8988T (cell line): ENCODE measurements at regions not wholly inside any gene's neighbourhood (a gene's known extent, or its start where the extent isn't known, plus 50 kb on each side); places are given as distances from the start of the nearest gene placed in this dataset.
"Not testable (repeated sequence)": the region's sequence is repeated elsewhere in the genome, so short reads cannot be mapped to it uniquely, and the experiment has no call there.

ENCODE experiments used
- DNase-seq: peaks from one replicate; pipeline ENCODE4 v3.0.0; 2011

DNA sequence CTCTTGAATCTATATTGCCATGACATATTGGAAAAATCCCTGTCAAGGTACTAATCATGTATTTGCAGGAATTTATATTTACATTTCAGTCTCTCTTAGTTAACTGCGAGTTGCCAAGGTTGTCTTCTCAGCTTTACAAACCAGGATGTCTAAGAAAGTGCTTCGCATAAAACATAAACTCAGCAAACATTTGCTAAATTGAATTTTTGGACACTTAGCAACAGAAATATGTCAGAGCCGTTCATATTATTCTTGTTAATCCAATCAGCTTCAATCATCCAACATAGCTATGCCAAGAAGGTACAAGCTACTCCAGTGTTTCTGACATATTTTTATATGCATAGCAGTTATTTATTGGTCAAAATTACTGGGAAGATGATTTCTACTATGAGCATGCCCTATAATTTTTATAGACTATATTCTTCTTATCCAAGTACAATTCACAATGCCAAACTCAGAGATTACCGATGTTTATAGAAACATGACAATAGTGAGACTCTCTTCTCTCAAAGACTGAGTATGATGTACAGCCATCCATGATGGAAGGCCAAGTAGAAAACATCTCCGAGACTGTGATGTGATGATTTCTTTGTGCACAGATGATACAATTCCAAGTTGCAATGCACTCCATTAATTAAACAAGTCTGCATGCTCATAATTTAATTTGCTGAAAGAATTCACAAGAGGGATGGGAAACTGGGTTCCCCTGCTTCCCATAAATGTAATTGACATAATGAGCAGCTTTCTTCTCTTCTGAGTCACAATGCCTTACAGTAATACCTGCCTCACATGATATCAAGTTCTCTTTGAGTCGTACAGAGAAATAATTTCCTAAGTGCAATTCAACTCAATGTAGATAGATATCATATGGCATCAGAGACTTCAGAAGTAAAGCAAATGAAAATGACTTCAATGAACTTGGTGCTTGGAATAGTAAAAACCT is 776.3 kb downstream of the EFNB2 start:
- DNase-seq = no peak

DNA sequence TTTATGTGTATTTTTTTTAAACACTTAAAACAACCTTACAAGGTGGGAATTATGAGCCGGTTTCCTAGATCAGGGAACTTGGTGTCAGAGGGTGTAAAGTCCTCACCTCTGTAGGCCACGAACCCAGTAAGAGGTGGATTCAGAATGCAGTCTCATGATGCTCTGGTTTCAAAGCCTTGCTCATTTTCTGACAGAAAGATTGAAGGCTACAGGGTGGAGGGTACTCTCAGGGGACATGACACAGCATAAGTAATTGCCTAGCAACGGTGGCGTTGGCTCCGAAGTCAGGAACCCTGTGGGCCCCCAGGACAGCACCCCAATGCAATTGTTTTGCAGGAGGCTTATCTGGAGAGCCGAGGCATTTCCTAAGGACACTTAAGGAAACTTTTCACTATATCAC is 794.7 kb downstream of the EFNB2 start:
- DNase-seq = no peak

DNA sequence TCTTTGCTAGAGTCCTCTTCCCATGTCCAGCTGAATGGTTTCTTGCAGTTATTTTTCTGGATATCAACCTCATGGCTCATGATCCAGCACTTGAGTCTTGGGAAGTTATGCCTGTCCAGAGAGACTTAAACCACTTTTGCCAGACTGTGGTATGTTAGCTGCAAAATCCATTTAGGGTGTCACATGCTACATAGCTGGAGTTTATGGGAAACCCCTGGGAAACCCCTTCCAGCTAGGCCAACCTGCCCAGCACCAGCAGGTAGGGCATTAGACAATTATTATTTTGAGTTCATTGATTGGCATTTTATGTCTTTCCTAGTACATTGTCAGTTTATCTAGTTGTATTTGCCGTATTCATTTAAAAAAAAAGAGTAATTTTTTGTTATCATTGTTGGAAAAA is 797.8 kb downstream of the EFNB2 start:
- no peak for DNase-seq

DNA sequence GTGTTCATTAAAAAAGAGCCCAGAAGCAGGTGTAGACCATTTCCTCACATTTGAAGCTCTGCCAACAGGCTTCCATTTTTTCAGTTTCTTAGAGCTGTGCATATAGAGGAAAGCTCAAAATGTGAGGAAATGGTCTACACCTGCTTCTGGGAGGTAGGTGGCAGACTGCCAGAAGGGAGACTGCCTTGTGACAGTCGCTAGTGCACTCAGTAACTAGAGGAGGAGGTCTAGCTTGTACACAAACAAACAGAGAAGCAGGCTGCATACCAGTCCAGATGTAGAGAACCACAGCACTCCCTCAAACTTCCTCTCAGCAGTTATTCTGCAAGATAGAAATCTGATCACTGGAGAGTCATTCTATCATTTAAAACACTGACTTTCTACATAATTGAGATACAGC is 800.2 kb downstream of the EFNB2 start:
- DNase-seq = no peak

DNA sequence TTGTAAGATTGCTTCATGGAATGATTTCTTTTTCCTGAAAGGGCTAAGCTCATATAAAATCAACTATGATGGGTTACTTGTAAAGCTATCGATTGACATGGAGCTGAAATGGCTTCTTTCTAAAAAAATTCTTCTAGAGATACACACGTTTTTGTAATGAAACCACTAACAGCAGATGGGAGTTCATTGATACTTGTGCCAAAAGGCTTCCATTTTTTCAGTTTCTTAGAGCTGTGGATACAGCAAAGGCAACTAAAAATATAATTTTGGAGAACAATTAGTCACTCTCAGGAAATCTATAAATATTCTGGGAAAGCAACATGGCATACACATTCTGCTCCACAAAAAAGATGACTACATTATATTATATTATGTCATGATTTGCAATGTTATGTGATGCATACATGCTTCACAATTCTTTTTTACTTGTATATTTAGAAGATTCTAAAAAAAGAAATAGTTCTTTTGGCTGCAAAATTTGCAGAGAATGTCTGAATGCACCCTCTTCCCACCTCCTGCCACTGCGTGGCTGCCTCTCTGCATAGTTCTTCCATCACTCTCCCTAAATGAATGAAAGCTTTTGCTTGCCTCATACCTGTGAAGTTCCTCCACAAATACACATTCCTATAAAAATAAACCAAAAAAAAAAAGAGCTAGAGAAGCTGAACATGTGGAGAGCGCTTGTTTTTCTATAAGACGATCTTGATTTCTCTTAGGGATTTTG is 802.5 kb downstream of the EFNB2 start:
- no peak for DNase-seq

DNA sequence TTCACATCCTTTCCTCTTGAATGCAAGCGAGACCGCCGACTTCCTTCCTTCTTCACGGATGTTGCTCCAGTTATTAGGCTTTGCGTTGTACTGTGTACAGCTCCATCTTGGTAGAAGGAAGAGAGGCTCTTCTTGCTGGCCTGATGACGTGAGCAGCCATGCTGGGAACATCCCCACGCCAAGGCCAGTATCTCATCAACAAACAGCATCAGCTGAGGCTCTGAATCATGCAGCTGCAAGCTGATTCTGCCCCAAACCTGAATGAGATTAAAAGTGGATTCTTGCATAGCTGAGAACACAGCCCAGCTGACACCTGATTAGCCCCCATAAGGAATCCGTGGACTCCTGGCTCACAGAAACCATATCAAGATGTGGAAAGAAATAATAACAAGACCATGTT is 809.6 kb downstream of the EFNB2 start:
- no peak for DNase-seq

DNA sequence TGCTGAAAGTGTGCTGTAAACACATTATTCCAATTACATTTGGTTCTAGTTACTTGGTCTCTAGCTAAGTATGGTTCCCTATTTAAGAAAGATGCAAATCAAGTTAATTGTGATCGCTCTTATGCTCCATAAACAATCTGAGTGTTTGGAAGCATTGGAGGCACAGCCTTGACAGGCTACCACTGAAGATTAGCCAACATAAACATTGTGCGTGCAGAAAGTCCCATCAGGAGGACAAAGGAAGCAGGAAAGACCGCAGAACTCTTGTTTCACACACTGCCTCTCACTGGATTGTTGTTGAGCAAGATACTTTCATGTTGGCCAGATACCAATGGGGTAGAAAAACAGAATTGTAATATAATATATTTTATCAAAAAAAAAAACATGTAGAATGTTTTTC is 814.4 kb downstream of the EFNB2 start:
- no peak for DNase-seq

DNA sequence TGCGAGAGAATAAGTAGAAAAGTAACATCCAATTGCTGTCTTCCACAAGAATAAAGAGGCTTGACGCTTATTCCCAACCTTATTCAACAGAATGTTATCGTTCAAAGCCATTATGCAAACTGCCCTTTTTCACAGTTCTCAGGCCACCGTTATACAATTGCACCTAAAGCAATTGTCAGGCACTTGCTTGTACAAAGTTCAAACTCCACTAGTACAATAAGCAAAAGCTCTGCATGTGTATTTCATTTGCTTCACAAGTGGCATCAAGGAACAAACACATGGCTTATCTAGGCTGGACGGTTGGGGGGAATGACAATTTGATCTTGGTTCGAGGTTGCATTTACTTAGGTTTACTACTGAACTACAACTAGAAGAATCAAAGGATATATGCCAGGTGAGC is 815.6 kb downstream of the EFNB2 start:
- DNase-seq = no peak

DNA sequence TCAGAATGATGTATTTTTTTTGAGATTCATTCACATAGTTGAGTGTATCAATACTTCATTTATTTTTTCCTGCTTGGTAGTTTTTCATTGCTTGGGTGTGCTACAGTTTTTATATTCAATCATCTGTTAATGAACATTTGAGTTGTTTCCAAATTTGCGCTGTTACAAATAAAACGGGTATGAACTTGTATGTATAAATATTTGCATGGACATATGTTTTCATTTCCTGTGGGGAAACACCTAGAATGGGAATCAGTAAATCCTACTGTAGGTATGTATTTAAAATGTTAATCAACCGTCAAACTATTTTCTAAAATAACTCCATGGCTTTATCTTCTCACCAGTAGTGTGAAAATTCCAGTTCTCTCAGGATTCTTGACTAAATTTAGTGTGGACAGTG is 826.3 kb downstream of the EFNB2 start:
- no peak for DNase-seq

DNA sequence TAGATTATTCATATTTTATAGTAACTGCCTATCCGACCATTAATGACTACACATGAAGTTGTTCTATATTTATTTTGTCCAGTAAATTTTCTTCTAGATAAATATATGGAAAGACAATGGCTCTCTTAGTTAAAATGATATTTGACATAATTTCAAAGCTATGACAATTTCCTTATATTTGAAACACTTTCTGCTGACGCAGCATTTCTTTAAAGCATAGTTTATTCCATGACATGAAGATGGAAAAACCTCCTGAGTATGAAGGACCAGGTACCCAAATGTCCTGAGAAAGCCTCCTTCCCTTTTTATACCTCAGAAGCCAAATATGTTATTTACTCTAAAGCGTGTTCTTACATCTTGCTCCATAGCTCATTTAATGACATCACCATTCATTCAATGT is 831.6 kb downstream of the EFNB2 start:
- no peak for DNase-seq

DNA sequence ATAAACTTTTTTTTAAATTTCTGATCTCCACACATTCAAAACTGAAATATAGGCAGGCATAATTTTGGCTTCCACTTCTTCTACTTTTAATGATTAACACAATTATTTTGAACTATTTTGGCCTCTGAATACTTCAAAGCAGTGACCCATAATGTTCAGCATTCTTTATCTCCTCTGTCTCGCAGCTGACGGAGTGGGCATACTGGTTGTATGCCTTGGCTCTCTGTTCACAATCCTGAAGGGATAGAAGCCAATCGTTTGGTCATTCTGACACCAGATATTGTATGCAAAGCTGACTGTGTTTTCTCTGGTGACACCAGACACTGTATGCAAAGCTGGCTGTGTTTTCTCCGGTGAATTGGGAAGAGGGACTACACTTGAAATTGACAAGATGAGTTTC is 833.0 kb downstream of the EFNB2 start:
- no peak for DNase-seq

DNA sequence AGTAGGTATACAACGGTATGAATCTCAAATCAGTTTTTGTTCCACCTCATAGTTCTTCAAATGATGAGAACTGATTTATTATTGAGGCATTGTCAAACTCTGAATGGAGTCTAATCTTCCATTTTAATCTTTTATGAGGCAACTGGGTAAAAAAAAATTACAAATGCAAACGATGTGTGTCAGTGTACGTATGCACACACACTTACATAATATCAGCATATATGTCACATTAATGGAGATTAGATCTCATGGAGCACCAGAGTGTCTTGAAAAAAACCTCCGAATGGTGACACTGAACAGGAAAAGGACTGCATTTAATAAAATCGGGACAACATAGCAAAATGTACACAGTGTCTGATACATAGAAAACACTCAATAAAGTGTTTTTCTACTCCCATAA is 842.7 kb downstream of the EFNB2 start:
- no peak for DNase-seq

DNA sequence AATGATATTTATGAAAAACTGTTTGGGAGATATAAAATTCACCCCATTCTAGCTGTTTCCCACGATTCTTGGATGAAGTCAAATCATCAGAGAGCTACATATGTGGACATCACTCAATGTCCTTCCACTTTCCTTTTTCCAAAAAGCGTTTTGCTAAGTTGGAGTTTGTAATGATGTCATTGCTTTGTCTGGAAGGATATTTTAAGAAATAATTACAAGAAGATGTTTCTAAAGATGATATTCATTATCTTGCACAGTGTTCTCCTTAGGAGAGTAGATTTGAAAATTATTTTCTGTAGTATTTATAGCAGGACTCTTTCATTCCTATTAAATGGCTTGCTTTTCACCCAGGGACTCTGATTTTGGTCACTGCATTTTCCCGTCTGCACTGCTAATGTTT is 851.2 kb downstream of the EFNB2 start:
- no peak for DNase-seq

DNA sequence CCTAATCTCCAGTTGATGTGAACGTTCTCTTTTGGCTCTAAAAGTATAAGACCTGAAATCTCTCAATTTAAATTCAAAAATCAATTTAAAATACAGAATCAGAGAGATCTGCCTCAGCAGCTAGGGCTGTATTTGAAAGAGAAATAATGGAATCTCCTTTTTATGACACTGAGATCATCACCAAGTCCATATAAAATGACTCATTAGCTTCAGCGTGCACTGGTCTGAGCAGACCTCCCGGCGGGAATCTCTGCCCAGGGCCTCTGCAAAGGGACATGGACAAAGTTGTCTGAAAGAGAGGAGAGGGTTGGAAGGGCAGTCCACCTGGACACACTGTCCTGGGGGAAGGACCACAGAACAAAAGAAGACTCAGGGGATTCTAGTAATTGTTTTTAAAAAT is 855.6 kb downstream of the EFNB2 start:
- DNase-seq = no peak

DNA sequence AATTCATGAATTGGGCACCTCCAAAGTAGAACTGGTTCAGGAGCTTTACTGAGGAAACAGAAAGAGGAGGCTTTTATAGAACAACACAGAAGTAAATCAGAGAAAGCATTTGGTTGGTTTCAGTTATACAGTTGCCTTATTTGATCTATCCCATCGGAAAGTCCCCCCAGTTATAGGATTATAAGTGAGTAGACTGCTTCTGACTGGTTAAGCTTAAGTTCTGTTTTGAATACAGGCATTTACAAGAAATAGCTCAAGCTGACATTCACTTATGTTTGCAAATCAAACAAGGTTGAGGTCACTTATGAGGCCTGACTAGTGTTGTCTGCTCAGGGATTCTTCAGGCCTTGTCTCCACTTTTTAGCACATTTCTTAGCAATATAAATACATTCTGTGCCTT is 857.4 kb downstream of the EFNB2 start:
- DNase-seq = no peak

DNA sequence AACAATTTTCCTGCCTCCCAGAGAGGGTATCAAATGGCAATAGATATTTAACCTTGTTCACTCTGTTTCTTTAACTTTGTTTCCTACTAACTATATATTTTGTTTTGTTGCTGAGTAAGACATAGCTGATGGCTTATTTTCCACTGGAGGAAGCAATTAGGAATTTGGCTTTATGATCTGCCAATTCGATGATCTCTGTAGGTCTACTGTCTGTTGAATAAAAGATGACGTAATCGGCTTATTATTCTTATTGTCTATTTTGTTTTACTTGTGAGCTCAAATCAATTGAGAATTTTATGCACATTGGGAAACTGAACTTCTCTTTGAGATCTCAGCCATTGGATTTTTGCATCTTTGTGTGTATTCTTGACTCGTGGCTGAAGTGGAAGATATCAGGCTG is 862.6 kb downstream of the EFNB2 start:
- DNase-seq = no peak

DNA sequence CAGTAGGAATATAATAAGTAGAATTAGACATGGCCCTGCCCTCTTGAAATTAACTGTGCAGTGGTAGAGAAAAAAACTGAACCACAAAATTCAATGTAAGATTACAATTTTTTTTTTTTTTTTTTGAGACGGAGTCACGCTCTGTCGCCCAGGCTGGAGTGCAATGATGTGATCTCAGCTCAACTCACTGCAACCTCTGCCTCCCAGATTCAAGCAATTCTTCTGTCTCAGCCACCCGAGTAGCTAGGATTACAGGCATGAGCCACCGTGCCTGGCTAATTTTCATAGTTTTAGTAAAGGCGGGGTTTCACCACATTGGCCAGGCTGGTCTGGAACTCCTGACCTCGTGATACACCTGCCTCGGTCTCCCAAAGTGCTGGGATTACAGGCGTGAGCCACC is 864.3 kb downstream of the EFNB2 start:
- not testable (repeated sequence) for DNase-seq

DNA sequence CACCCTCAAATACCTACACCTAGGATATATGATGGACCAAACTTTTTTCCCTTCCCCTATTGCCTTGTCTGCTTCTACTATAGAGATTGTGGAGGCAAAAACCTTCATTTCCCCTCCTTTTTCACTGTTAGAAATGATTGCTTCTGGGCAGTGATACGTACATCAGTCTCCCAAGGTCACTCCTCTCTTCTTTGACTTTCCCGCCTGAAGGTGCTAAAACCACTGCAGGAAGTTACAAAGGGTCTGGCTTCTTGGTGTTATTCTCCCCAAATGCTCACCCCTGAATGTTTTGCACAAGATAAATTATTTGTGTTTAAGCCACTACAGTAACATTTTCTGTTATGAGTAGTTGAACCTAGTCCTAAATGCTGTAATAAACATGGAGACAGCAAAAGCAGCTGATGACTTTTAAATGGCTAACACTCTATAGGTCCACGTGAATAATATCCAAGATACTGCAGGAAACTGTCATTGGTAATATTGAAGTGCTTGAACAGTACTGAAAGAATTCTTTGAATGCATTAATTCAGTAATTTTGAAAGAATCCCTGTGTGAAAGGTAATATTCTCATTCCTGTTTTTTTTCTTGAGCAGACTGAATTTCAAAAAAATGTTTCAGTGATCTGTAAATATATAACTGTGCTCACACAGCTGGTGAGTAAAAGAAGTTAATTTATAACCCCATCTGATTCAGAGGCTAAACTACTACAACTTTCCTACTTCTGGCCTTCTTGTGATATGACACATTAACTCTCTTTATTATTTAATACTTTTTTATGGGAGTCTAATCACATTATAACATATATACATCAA is 865.1 kb downstream of the EFNB2 start:
- no peak for DNase-seq

DNA sequence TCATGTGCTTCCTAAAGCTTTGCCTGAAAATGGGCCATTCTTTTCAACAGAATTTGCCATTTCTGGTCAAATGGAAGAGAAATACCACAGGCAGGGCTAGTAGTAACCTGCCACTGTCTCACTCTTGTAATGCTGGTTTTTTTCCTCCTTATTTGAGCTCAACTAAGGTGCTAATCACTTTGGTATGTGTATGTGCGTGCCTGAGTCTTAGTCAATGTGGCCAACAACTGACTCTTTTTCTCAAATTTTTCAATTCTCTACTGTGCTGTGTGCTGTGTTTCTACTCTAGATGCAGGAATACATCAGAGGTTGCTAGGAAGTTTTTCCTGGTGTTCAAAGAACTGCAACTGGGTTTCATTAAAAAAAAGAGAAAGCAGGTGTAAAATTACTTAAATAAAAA is 870.2 kb downstream of the EFNB2 start:
- no peak for DNase-seq

DNA sequence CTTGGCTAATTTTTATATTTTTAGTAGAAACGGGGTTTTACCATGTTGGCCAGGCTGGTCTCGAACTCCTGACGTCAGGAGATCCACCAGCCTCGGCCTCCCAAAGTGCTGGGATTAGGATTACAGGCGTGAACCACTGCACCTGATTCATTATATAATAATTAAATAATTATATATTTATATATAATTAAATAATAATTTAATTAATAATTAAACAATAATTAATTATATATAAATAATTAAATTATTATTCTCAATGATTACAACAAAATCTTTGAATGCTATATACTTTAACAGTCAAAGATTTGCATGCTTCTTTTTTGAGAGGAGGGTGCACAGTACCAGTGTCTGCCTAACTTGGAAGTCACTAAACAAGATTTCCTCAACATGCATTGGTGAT is 872.3 kb downstream of the EFNB2 start:
- DNase-seq = no peak

DNA sequence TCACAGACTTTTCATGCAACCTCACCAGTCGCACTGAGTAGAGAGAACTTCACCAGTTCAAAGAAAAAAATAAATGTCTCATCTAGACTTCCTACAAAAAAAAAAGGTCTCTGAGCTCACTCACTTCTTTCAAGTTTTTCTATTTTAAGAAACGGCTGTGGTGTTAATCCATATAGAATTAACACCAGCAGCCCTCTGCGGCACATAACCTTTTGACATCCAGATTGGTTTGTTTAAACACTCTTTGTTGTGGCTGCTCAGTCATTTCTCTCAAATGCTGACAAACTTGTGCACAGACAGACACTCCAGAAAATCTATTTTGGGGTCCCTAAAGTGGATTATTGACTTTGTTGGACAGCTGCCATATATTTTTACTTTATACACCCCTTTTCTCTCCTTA is 874.9 kb downstream of the EFNB2 start:
- no peak for DNase-seq

DNA sequence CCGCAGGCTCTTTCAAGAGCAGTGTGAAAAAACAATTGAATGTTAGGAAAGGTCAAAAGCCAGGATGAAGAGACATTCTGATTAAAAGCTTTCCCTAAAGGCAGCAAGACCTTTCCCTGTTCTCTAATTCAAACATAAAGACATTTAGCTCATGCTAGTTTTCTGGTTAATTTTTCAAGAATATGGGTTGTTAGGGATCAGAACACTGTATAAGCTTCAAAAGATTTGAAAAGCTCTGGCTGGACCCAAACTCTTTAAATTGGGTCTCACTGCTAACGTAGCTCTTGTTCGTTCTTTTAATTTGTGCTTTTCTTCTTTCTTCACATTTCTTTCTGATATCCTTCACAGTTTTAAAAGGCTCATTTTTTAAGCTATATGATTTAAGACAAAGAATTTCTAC is 877.0 kb downstream of the EFNB2 start:
- no peak for DNase-seq

DNA sequence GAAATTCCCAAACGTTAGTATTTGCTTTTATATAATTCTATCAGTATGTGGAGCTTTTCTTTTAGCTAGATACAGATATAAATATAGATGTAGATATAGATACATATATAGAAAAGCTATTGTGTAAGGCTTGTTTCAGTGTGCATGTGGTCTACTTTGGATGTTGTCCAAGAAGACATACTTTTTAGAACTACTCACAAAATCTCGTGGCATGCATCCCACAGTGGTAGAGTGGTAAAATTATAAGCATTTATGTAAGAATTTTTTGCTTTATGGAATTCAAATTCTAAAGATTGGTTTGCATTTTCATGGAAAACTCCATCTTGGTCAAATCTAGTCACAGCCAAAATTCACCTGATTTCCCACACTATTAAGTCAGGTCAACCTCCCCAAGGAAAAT is 880.4 kb downstream of the EFNB2 start:
- DNase-seq = no peak

DNA sequence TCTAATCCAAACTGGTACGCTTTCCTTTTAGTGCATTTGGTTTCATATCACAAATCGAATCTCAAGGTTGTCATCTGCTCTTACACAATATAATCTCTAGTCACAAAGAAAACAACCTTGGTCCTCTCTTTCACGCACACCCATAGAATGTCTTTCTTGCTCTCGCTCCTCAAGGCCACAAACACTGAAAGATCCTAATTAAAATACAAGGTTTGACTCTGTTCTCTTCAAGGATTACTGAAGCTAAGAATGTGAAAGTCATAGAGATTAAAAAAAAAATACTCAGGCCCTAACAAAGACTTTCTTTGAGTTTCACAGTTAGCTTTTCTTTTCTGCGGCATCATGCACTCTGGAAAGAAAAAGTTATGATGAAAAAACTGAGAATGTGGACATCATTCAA is 891.5 kb downstream of the EFNB2 start:
- no peak for DNase-seq
